Body of pancreas (tissue), 4 donors: ENCODE measurements at regions not wholly inside any gene's neighbourhood (a gene's known extent, or its start where the extent isn't known, plus 50 kb on each side); places are given as distances from the start of the nearest gene placed in this dataset.

Source experiments
- CTCF ChIP-seq, 7 experiments: fragments of 450-650 bp in 4 of 7; fragments of 200-600 bp in 3 of 7; sonication (generic) in 3 of 7; IDR thresholded peaks; one replicate each; pipeline ENCODE4 v1.5.1; 2016 to 2019; ENCODE audit warnings: antibody characterized with exemption in 7 of 7
- POLR2A ChIP-seq, 3 donors: fragments of 450-650 bp; IDR thresholded peaks; one replicate each; pipeline ENCODE4 v1.6.1; 2016; ENCODE audit warnings: antibody characterized with exemption in 3 of 3, mild to moderate bottlenecking in 2 of 3

DNA sequence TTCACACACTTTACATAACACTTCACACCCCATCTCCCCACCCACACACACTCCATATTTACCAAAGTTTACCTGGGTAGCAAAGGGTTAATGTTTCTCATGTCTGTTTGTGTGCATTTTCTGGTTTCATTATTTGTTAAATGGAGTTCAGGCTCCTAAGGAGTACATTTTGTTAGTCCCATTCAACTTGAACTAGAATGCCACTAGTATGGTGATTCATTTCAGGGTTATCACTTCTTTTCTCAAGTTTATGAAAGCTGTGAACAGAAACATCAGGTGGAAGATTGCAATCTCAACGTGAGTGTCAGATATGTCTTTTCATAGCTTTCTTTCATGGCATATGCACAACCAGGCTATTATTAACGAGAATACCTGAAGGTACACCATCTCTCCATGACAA is 1027.5 kb downstream of the GATA3 start:
- TF ChIP-seq CTCF (IDR thresholded peaks at IDR 0.05) (no peak), POLR2A (IDR thresholded peaks at IDR 0.05) (no peak)
